DND-41 (cell line): ENCODE measurements at regions not wholly inside any gene's neighbourhood (a gene's known extent, or its start where the extent isn't known, plus 50 kb on each side); places are given as distances from the start of the nearest gene placed in this dataset.

ENCODE experiments used
- CTCF ChIP-seq: IDR thresholded peaks from 2 replicates; pipeline ENCODE4 v1.5.1; 2012; ENCODE audit warnings: borderline replicate concordance, low read length, moderate library complexity, mild to moderate bottlenecking; ENCODE audit not compliant: poor library complexity, severe bottlenecking; ENCODE audit errors: extremely low read depth
- EZH2 ChIP-seq: IDR thresholded peaks from 3 replicates; pipeline ENCODE4 v1.6.1; 2012; ENCODE audit warnings: borderline replicate concordance, low read depth, mild to moderate bottlenecking, moderate library complexity, low read length, inconsistent platforms; ENCODE audit not compliant: severe bottlenecking

DNA sequence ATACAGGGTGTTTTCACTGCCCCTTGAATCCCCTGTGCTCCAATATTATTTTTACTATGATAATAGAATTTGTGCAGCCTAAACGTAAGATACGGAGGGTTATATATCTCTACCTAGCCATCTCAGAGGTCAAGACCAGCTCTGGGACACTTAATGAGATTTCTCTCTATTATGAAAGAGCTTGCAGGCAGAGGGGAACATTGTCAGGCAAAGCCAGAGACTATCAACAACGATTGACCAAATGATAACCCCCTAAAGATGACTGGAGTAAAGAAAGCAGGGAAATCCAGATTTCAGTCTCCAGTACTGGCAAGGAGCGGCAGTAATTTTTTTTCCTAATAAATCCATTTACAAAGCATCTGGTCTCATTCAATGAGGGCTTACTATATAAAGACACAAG, 59.8 kb upstream of the LPAR1 start:
- TF ChIP-seq CTCF: no peak
- TF ChIP-seq EZH2: no peak
